HUDEP-2 (cell line): ENCODE measurements at regions not wholly inside any gene's neighbourhood (a gene's known extent, or its start where the extent isn't known, plus 50 kb on each side); places are given as distances from the start of the nearest gene placed in this dataset.
"Not testable (repeated sequence)": the region's sequence is repeated elsewhere in the genome, so short reads cannot be mapped to it uniquely, and the experiment has no call there.

ENCODE experiments used
- DNase-seq, 76 experiments: peaks; one replicate each; lab custom pipeline; 2025; ENCODE audit not compliant: unreplicated experiment in 76 of 76; lab: John Stamatoyannopoulos, UW

GRCh38 chr6:68167604-68168003 is 467.5 kb upstream of the ADGRB3 start:
- no peak for DNase-seq

DNA sequence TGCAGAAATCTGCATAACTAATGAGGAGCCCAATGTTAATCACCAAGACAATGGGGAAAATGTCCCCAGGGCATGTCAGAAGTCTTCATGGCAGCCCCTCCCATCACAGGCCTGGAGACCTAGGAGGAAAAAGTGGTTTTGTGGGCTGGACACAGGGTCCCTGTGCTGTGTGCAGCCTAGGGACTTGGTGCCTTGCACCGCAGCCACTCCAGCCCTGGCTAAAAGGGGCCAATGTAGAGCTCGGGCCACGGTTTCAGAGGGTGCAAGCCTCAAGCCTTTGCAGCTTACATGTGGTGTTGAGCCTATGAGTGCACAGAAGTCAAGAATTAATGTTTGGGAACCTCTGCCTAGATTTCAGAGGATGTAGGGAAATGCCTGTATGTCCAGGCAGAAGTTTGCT is 474.3 kb upstream of the ADGRB3 start:
- not testable (repeated sequence) for DNase-seq

DNA sequence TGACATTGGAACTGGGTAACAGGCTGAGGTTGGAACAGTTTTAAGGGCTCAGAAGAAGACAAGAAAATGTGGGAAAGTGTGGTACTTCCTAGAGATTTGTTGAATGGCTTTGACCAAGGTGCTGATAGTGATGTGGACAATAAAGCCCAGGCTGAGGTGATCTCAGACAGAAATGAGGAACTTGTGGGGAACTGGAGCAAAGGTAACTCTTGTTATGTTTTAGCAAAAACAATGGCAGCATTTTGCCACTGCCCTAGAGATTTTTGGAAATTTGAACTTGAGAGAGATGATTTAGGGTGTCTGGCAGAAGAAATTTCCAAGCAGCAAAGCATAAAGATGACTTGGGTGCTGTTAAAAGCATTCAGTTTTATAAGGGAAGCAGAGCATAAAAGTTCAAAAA is 474.7 kb upstream of the ADGRB3 start:
- DNase-seq, result no peak

DNA sequence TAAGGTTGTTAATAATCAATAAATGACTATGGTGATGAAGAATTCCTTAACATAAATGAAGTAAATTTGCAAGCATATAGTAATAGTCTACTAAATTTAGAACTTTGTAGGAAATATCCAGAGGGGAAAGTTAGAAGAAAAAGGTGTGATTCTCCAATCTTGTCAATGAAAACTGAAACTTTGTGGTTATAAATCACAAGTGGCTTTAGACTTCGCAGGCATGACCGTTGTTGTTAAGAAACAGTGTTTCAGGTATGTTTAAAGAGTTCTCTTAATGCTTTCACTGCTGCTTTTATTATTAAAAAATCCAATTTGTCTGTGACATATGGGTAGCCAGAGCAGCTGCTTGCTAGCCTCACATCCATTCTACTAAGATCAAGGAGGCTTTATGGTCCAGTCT is 475.6 kb upstream of the ADGRB3 start:
- no peak for DNase-seq

DNA sequence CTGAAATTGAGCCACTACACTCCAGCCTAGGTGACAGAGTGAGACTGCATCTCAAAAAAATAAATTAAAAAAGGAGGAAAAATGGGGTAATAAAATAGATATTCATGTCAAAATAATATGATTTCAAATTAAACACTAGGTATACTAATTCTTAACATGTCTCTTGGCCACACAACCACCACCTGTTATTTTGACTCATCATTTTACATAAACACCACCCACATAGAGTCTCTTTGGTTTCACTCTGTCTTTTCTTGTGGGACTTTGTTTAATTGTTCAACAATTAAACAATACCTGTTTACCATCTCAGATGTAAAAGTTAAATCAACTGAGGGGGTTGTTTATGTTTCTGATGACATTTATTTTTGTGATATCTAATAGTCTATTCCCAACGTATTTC is 476.8 kb upstream of the ADGRB3 start:
- no peak for DNase-seq

- no peak for DNase-seq
Measured at GRCh38 chr6:68144667-68145066, 490.4 kb upstream of the ADGRB3 start.

DNA sequence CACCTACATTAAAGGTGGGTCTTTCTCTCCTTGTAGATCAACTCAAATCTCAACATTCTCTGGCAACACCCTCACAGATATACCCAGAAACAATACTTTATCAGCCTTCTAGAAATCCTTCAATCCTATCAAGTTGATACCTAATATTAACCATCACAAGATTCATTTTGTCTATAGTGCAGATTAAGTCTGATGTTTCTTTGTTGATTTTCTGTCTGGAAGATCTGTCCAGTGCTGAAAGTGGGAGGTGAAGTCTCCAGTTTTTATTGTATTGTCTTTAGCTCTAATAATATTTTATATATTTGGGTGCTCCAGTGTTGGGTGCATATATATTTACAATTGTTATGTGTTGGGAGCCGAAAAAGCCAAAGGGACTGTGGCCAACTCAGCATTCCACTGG is 493.9 kb upstream of the ADGRB3 start:
- no peak for DNase-seq

DNA sequence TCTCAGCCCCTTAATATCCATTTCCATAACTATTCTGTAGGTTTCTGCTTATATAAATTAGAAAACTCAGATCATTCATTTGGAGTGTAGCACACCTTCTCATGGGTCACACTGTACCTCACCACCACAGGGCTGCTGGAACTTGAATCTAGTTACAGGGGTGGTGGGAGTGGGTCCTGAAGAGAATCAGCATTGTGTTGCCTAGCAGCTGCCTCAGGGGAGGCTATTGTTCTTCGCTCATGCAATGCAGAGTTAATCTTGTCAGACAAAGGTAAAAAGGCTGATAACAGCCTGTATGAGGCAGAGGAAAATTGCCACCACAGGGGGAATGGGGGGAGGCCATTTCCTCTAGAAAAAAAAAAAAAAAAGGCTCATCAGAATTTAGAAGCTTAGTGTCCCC is 496.0 kb upstream of the ADGRB3 start:
- no peak for DNase-seq

DNA sequence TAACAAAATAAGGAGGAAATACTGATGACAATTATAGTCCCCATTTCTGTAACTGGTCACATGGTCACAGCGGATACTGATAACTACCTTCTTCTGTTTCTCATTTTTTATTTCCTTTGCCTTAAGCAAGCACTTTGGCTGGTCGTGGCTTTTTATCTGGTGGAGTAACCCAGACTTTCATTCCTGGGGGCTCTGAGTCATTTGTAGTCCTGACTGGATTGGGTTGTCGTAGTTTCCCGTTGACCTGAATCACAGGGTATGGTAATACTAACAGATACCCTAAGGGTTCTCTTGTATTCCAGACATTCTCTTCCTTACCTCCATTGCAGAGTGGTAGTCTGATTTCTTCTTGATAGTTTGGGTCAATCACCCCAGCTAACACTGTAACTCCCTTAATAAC is 500.3 kb upstream of the ADGRB3 start:
- DNase-seq, result no peak

- DNase-seq, result no peak
Measured at GRCh38 chr6:68128211-68128610, 506.9 kb upstream of the ADGRB3 start.

GRCh38 chr6:68127074-68127473 is 508.0 kb upstream of the ADGRB3 start:
- no peak for DNase-seq

- DNase-seq, result no peak
Measured at GRCh38 chr6:68126089-68126749, 508.9 kb upstream of the ADGRB3 start.

- not testable (repeated sequence) for DNase-seq
Measured at GRCh38 chr6:68122975-68123374, 512.1 kb upstream of the ADGRB3 start.

GRCh38 chr6:68122032-68122431 is 513.0 kb upstream of the ADGRB3 start:
- no peak for DNase-seq

GRCh38 chr6:68120954-68121353 is 514.1 kb upstream of the ADGRB3 start:
- DNase-seq, result not testable (repeated sequence)

DNA sequence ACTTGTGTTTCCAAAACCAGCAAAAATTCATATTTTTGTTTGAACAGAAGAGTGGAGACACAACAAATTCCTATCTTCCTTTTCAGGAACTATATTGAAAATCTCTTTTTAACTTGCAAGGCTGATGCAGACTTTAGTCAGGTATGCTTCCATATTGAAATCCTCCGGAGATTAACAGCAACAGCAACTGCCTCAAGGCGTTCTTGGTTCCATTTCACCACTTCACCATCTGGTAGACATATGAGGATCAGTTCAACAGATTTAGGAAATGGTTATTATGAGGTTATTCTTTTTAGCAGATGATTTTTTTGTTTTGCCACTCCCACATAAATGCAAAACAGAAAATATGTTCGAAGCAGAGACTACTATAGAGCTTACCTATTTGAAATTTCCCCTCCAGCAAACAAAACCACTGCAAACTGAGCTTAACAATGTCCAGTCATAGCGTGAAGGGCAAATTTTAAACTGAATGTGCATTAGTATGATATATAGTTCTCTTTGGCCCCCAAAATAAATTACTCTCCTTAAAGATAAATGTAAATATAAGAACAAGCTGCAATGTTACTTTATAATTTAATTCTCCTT is 520.5 kb upstream of the ADGRB3 start:
- DNase-seq, result no peak

DNA sequence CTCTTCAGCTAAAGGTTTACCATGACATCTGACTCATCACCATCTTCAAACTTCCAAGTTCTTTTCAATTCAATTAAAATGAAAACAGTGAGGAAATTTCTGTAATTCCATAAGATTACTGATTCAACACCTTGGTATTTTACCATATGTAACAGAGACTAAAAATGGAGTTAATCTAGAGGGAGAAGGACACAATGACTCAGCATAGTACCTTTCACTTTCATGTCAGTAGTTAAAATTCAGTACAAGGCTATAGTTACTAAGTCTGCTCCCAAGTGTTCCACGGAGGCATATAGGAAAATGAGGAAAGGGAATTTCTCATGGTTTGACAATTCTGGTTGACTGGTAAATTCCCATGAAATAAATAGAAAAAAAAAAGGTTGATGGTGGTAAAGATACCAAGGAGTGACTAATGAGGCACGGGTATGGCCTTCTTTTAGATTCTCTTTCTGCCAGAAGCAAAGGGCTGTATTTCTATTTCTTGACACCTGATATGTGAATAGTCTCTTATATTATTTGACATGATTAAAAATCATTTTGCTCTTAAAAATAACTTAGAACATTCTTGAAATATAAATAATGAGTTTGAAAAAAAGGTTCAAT is 526.7 kb upstream of the ADGRB3 start:
- DNase-seq, result no peak

GRCh38 chr6:68094070-68094469 is 541.0 kb upstream of the ADGRB3 start:
- no peak for DNase-seq

GRCh38 chr6:68087399-68088133 is 547.5 kb upstream of the ADGRB3 start:
- no peak for DNase-seq

- no peak for DNase-seq
Measured at GRCh38 chr6:68086199-68086598, 548.9 kb upstream of the ADGRB3 start.

DNA sequence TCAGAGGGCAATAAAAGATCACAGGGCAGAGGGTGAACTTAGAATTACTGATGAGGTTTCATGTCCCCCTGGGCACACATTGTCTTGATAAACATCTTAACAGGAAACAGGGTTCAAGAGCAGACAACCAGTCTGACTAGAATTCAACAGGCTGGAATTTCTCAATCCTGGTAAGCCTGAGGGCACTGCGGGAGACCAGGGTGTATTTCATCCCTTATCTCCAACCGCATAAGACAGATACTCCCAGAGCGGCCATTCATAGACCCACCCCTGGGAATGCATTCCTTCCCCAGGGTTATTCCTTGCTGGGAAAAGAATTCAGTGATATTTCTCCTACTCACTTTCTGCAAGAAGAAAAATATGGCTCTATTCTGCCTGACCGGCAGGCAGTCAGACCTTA is 549.5 kb upstream of the ADGRB3 start:
- not testable (repeated sequence) for DNase-seq

DNA sequence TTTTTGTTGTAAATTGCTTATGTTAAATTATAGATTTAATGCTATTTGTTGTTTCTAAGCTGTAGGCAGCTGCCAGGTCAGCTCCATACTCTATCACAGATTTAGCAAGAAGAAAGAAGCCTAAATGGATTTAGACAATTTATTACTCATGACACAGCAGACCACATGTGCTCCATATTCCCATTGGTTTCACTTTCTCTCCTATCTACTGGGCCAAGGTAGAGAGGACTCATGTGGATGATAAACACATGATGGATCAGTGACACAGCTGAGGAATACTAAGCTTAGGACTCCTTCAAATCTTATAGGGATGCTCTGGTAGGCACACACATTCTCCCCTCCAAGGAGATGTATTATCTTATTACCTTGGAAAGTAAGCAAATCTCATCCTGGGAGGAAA is 553.0 kb upstream of the ADGRB3 start:
- no peak for DNase-seq
